Panc1 (cell line): ENCODE measurements at regions not wholly inside any gene's neighbourhood (a gene's known extent, or its start where the extent isn't known, plus 50 kb on each side); places are given as distances from the start of the nearest gene placed in this dataset.

Experiments used
- ATAC-seq: fragments of 200-7000 bp; cut with Tn5 transposase; 2 replicates; pipeline ENCODE4 v1.9.1; 2020; ENCODE audit warnings: mild to moderate bottlenecking, moderate library complexity
- BruUV-seq: library from RNA; stranded (reverse); fragments of 400-500 nt; replicated peaks from 2 replicates; lab custom pipeline; 2021; lab: Mats Ljungman, UMichigan
- CTCF ChIA-PET: fragments of 300-600 bp; sonication (Branson Sonifier 250); formaldehyde crosslinking; loops from one replicate; lab custom pipeline; 2022; ENCODE audit warnings: antibody characterized with exemption; lab: Charles Lee
- POLR2A ChIA-PET: fragments of 300-600 bp; sonication (Branson Sonifier 250); formaldehyde crosslinking; loops from one replicate; lab custom pipeline; 2022; ENCODE audit warnings: antibody characterized with exemption; lab: Charles Lee
- DNase-seq: peaks from one replicate; pipeline ENCODE4 v3.0.0-alpha.2; 2010; ENCODE audit warnings: low read depth, low spot score
- H3K27ac ChIP-seq: 2 replicates; pipeline ENCODE4 v1.5.1; 2011; ENCODE audit warnings: mild to moderate bottlenecking, low read length, inconsistent platforms
- H3K27me3 ChIP-seq: fragments of 200-500 bp; sonication (Bioruptor generic); 2 replicates; pipeline ENCODE4 v1.6.0; 2014; ENCODE audit warnings: low read length, inconsistent platforms; ENCODE audit not compliant: control insufficient read depth, insufficient read depth
- H3K36me3 ChIP-seq: fragments of 200-500 bp; sonication (Bioruptor generic); 2 replicates; pipeline ENCODE4 v1.5.1; 2014; ENCODE audit warnings: inconsistent platforms, mild to moderate bottlenecking, low read length, moderate library complexity; ENCODE audit not compliant: control insufficient read depth, insufficient read depth
- H3K4me1 ChIP-seq: 2 replicates; pipeline ENCODE4 v1.5.1; 2011; ENCODE audit warnings: inconsistent platforms, mild to moderate bottlenecking, low read length, moderate library complexity; ENCODE audit not compliant: control insufficient read depth, insufficient read depth
- H3K4me3 ChIP-seq, 2 experiments: 2 replicates each; pipeline ENCODE4 v1.5.1; 2011 to 2012; ENCODE audit warnings: low read depth in 2 of 2, low read length in 2 of 2, mild to moderate bottlenecking in 2 of 2, inconsistent platforms in 1 of 2, moderate library complexity in 1 of 2
- H3K9me3 ChIP-seq: fragments of 200-500 bp; sonication (Bioruptor generic); 2 replicates; pipeline ENCODE4 v1.5.1; 2014; ENCODE audit warnings: low read depth, mild to moderate bottlenecking, inconsistent platforms, low read length, moderate library complexity; ENCODE audit not compliant: control insufficient read depth, insufficient read depth
- POLR2AphosphoS5 ChIP-seq: IDR thresholded peaks from 2 replicates; pipeline ENCODE4 v1.6.1; 2012; ENCODE audit warnings: mild to moderate bottlenecking, low read depth, low read length, moderate library complexity
- SIN3A ChIP-seq: IDR thresholded peaks from 2 replicates; pipeline ENCODE4 v1.6.1; 2012; ENCODE audit warnings: low read depth, mild to moderate bottlenecking, low read length, moderate library complexity, borderline replicate concordance; ENCODE audit not compliant: insufficient read depth
- TCF7L2 ChIP-seq: IDR thresholded peaks from 2 replicates; pipeline ENCODE4 v1.6.1; 2011; ENCODE audit warnings: mild to moderate bottlenecking, low read depth, low read length, inconsistent platforms
- in situ Hi-C: cut with HindIII; loops from 2 replicates; pipeline ENCODE4 v1.10.0; 2016; ENCODE audit warnings: low sequenced_read_pairs, low pct_unique_long_range_greater_than_20kb
- intact Hi-C: fragments of 100-400 bp; cut with micrococcal nuclease; formaldehyde crosslinking; loops from one replicate; pipeline ENCODE4 v1.10.0; 2022; ENCODE audit not compliant: unreplicated experiment
- TF ChIP-seq, protein P1 (sequence below): fragments of 450-650 bp; IDR thresholded peaks from 2 replicates; pipeline ENCODE4 v1.5.1; 2017; ENCODE audit warnings: mild to moderate bottlenecking
- TF ChIP-seq, protein P2 (sequence below), 2 experiments: IDR thresholded peaks; 2 replicates each; pipeline ENCODE4 v1.6.1; 2011 to 2012; ENCODE audit warnings: low read depth in 2 of 2, control low read depth in 1 of 2, low read length in 1 of 2, mild to moderate bottlenecking in 1 of 2, moderate library complexity in 1 of 2; ENCODE audit not compliant: insufficient read depth in 1 of 2

DNA sequence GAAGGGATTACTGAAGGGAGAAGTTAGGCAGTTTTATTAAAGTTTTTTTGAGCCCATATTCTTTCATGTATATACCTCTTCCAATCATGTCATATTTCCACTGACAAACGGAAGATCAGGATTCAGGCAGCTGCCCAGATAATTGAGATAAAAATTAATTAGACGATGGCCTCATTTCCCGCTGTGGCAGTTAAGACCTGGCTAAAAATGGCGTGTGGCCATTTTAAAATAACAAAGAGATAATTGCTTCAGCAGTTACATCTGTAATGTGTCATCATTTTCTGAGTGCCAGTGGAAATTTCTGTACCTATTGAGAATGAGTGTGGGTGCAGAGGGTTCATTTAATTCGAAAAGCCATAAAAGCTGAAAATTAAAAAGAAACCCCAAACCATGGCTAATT is 215.1 kb downstream of the STK31 start:
- ATAC-seq (no peak), DNase-seq (no peak)
- Histone ChIP-seq H3K9me3 (no peaks in the 10 kb centered on the region), H3K4me3 (no peak overlapping the region), H3K36me3 (no peaks in the 10 kb centered on the region), H3K27me3 (no peaks in the 10 kb centered on the region), H3K4me1 (no peaks in the 10 kb centered on the region), H3K27ac (no peak overlapping the region)
- BruUV-seq, result no TSS peak
- in situ Hi-C loops, result no loop called here
- TF ChIP-seq SIN3A, result no peak
- TF ChIP-seq TCF7L2, result no peak
- TF ChIP-seq, protein P1, sequence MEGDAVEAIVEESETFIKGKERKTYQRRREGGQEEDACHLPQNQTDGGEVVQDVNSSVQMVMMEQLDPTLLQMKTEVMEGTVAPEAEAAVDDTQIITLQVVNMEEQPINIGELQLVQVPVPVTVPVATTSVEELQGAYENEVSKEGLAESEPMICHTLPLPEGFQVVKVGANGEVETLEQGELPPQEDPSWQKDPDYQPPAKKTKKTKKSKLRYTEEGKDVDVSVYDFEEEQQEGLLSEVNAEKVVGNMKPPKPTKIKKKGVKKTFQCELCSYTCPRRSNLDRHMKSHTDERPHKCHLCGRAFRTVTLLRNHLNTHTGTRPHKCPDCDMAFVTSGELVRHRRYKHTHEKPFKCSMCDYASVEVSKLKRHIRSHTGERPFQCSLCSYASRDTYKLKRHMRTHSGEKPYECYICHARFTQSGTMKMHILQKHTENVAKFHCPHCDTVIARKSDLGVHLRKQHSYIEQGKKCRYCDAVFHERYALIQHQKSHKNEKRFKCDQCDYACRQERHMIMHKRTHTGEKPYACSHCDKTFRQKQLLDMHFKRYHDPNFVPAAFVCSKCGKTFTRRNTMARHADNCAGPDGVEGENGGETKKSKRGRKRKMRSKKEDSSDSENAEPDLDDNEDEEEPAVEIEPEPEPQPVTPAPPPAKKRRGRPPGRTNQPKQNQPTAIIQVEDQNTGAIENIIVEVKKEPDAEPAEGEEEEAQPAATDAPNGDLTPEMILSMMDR, result no peak
- TF ChIP-seq POLR2AphosphoS5, result no peak
- TF ChIP-seq, protein P2, sequence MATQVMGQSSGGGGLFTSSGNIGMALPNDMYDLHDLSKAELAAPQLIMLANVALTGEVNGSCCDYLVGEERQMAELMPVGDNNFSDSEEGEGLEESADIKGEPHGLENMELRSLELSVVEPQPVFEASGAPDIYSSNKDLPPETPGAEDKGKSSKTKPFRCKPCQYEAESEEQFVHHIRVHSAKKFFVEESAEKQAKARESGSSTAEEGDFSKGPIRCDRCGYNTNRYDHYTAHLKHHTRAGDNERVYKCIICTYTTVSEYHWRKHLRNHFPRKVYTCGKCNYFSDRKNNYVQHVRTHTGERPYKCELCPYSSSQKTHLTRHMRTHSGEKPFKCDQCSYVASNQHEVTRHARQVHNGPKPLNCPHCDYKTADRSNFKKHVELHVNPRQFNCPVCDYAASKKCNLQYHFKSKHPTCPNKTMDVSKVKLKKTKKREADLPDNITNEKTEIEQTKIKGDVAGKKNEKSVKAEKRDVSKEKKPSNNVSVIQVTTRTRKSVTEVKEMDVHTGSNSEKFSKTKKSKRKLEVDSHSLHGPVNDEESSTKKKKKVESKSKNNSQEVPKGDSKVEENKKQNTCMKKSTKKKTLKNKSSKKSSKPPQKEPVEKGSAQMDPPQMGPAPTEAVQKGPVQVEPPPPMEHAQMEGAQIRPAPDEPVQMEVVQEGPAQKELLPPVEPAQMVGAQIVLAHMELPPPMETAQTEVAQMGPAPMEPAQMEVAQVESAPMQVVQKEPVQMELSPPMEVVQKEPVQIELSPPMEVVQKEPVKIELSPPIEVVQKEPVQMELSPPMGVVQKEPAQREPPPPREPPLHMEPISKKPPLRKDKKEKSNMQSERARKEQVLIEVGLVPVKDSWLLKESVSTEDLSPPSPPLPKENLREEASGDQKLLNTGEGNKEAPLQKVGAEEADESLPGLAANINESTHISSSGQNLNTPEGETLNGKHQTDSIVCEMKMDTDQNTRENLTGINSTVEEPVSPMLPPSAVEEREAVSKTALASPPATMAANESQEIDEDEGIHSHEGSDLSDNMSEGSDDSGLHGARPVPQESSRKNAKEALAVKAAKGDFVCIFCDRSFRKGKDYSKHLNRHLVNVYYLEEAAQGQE (IDR thresholded peaks at IDR 0.05; ENCODE audit: insufficient read depth in 1 of 2, low read depth in 2 of 2, low read length in 1 of 2), result no peak
- intact Hi-C loops, result no loop called here
- ChIA-PET CTCF (interaction anchor here (0.6 to 1.4 kb wide), 2 partner anchors 14 to 187 kb away, joined by 3 read pairs; no protein-coding TSS in a partner anchor), POLR2A (no interaction called here)

DNA sequence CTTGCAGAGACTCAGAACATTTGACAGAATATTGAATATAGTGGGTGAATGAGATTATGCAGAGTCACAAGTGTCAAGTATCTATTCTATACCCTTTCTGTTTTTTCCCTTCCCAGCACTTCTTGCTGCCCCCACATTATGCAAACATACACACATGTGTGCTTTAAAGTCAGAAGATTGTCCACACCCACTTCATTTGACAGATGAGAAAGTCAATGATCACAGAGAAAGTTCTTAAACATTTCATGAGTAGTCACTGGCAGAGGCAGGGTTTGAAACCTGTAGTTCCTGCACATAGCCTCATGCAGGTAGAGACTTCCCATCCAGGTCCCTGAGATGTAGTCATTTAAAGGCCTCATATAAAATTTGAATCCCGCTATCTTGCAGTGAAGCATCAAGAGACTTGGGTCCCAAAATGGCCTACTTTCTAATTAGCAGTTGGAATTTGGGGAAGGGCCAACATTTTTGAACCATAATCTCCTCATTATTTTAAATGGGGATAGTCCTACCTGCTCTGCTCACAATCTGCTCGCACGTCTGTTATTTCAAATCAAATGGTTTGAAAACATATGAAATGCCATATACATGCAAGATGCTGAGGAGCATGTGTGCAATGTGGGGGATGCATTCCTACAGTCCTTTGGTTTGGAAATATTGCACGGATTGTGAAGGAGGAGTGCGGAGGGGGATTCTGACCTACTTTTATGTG is 217.8 kb downstream of the STK31 start:
- Histone ChIP-seq H3K4me1 (no peaks in the 10 kb centered on the region), H3K27ac (no peak overlapping the region), H3K9me3 (no peaks in the 10 kb centered on the region), H3K36me3 (no peaks in the 10 kb centered on the region), H3K27me3 (no peaks in the 10 kb centered on the region), H3K4me3 (no peak overlapping the region)
- DNase-seq (no peak), ATAC-seq (no peak)
- in situ Hi-C loops, result no loop called here
- ChIA-PET POLR2A (no interaction called here), CTCF (no interaction called here)
- BruUV-seq, result no TSS peak
- intact Hi-C loops, result no loop called here
- no peak for TF ChIP-seq SIN3A
- TF ChIP-seq, protein P1, result no peak
- no peak for TF ChIP-seq POLR2AphosphoS5
- TF ChIP-seq, protein P2 (IDR thresholded peaks at IDR 0.05; ENCODE audit: insufficient read depth in 1 of 2, low read depth in 2 of 2, low read length in 1 of 2), result no peak
- no peak for TF ChIP-seq TCF7L2
